Body of pancreas (tissue), 4 donors: ENCODE measurements at regions not wholly inside any gene's neighbourhood (a gene's known extent, or its start where the extent isn't known, plus 50 kb on each side); places are given as distances from the start of the nearest gene placed in this dataset.

Experiments
- POLR2A ChIP-seq, 3 donors: fragments of 450-650 bp; IDR thresholded peaks; one replicate each; pipeline ENCODE4 v1.6.1; 2016; ENCODE audit warnings: antibody characterized with exemption in 3 of 3, mild to moderate bottlenecking in 2 of 3
- TF ChIP-seq, protein P1 (sequence below), 7 experiments: fragments of 450-650 bp in 4 of 7; fragments of 200-600 bp in 3 of 7; sonication (generic) in 3 of 7; IDR thresholded peaks; one replicate each; pipeline ENCODE4 v1.5.1; 2016 to 2019; ENCODE audit warnings: antibody characterized with exemption in 7 of 7

DNA sequence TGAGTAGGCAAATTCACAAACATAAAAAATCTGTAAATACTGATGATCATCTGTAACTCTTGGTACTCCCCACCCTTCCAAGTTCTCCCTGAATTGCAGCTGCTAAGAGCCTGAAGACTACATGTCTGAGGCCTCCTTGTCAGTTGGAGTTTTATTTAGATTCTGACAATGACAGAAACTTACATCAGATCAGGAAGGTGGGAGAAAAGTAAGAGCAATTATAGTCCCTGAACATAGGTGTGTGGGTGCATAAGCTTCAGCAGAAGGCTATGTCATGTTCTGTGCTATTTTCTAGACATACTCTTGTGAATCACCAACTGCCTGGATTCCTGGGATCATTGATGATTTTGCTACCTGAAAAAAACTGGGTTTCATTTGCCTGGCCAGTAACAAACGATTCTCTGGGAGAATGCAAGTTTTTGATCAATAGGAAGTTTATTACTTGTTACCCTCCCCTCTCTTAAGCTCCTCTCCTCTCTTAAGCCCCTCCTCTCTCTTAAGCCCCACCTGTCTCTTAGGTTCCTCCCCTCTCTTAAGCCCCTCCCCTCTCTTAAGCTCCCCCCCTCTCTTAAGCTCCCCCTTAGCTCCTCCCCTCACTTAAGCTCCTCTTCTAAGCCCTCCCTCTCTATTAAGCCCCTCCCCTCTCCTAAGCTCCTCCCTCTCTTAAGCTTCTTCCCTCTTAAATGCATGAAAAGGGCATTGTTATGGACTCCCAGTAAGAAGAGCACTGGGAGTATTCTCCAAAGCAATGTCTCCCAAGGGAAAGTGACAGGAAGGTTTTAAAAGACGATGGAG is 1183.4 kb upstream of the AUTS2 start:
- TF ChIP-seq, protein P1, sequence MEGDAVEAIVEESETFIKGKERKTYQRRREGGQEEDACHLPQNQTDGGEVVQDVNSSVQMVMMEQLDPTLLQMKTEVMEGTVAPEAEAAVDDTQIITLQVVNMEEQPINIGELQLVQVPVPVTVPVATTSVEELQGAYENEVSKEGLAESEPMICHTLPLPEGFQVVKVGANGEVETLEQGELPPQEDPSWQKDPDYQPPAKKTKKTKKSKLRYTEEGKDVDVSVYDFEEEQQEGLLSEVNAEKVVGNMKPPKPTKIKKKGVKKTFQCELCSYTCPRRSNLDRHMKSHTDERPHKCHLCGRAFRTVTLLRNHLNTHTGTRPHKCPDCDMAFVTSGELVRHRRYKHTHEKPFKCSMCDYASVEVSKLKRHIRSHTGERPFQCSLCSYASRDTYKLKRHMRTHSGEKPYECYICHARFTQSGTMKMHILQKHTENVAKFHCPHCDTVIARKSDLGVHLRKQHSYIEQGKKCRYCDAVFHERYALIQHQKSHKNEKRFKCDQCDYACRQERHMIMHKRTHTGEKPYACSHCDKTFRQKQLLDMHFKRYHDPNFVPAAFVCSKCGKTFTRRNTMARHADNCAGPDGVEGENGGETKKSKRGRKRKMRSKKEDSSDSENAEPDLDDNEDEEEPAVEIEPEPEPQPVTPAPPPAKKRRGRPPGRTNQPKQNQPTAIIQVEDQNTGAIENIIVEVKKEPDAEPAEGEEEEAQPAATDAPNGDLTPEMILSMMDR (IDR thresholded peaks at IDR 0.05) = no peak
- no peak for TF ChIP-seq POLR2A (IDR thresholded peaks at IDR 0.05)
